Stomach (tissue), 4 donors: ENCODE measurements at regions not wholly inside any gene's neighbourhood (a gene's known extent, or its start where the extent isn't known, plus 50 kb on each side); places are given as distances from the start of the nearest gene placed in this dataset.

Experiments
- POLR2A ChIP-seq, 4 donors: fragments of 450-650 bp; IDR thresholded peaks; one replicate each; pipeline ENCODE4 v1.6.1; 2016; ENCODE audit warnings: antibody characterized with exemption in 4 of 4, control low read depth in 2 of 4, mild to moderate bottlenecking in 1 of 4, moderate library complexity in 1 of 4
- TF ChIP-seq, protein P1 (sequence below), 7 experiments: fragments of 450-650 bp in 4 of 7; fragments of 200-600 bp in 3 of 7; sonication (generic) in 3 of 7; IDR thresholded peaks; one replicate each; pipeline ENCODE4 v1.5.1; 2016 to 2019; ENCODE audit warnings: antibody characterized with exemption in 7 of 7, control low read depth in 2 of 7, mild to moderate bottlenecking in 1 of 7

DNA sequence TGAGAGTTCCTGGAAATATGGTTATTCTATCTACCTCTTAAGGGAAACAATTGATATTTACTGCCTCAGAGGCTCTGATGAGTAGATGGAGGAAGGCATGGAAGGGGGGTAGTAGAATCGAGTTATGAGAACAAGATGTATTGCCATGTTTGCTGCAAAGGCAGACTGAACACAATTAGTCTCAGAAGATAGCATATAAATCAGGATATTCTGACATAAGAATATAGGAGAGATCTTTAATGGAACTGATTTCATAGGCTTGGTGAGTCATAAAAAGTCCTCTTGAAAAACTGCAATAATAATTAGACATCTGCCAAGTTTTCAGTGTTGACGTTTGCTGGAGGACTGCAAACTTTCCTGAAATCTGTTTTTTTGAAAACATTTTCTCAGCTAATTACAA lies 636.1 kb downstream of the TMTC2 start:
- no peak for TF ChIP-seq POLR2A (IDR thresholded peaks at IDR 0.05)
- TF ChIP-seq, protein P1, sequence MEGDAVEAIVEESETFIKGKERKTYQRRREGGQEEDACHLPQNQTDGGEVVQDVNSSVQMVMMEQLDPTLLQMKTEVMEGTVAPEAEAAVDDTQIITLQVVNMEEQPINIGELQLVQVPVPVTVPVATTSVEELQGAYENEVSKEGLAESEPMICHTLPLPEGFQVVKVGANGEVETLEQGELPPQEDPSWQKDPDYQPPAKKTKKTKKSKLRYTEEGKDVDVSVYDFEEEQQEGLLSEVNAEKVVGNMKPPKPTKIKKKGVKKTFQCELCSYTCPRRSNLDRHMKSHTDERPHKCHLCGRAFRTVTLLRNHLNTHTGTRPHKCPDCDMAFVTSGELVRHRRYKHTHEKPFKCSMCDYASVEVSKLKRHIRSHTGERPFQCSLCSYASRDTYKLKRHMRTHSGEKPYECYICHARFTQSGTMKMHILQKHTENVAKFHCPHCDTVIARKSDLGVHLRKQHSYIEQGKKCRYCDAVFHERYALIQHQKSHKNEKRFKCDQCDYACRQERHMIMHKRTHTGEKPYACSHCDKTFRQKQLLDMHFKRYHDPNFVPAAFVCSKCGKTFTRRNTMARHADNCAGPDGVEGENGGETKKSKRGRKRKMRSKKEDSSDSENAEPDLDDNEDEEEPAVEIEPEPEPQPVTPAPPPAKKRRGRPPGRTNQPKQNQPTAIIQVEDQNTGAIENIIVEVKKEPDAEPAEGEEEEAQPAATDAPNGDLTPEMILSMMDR (IDR thresholded peaks at IDR 0.05), result no peak
